ENCODE measurements at regions not wholly inside any gene's neighbourhood (a gene's known extent, or its start where the extent isn't known, plus 50 kb on each side); places are given as distances from the start of the nearest gene placed in this dataset.

DNA sequence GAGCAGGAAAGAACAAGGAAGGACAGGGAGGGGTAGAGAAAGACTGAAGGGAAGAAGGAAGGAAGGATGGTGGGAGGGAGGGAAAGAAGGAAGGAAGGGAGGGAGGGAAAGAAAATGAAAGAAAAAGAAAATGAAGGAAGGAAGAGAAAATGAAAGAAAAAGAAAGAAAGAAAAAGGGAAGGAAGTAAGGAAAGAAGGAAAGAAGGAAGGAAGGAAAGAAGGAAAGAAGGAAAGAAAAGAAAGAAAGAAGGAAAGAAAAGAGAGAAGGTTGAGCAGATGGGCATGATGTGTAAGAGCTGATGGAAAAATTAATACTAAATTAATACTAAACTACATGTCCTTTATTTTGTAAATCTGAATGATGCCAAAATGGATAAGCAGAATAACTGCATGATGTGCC lies 418.3 kb upstream of the CDIN1 start:
- TF ChIP-seq, protein P1, sequence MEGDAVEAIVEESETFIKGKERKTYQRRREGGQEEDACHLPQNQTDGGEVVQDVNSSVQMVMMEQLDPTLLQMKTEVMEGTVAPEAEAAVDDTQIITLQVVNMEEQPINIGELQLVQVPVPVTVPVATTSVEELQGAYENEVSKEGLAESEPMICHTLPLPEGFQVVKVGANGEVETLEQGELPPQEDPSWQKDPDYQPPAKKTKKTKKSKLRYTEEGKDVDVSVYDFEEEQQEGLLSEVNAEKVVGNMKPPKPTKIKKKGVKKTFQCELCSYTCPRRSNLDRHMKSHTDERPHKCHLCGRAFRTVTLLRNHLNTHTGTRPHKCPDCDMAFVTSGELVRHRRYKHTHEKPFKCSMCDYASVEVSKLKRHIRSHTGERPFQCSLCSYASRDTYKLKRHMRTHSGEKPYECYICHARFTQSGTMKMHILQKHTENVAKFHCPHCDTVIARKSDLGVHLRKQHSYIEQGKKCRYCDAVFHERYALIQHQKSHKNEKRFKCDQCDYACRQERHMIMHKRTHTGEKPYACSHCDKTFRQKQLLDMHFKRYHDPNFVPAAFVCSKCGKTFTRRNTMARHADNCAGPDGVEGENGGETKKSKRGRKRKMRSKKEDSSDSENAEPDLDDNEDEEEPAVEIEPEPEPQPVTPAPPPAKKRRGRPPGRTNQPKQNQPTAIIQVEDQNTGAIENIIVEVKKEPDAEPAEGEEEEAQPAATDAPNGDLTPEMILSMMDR (IDR thresholded peaks at IDR 0.05) = no peak
- TF ChIP-seq POLR2A (IDR thresholded peaks at IDR 0.05) = no peak

Data from adrenal gland (tissue), 5 donors.